H1 (cell line): ENCODE measurements at regions not wholly inside any gene's neighbourhood (a gene's known extent, or its start where the extent isn't known, plus 50 kb on each side); places are given as distances from the start of the nearest gene placed in this dataset.

Experiments
- CTCF ChIA-PET: fragments of 300-600 bp; sonication (Branson Sonifier 250); formaldehyde crosslinking; loops from one replicate; lab custom pipeline; 2021; ENCODE audit not compliant: partially characterized antibody; lab: Charles Lee
- POLR2A ChIA-PET: fragments of 300-600 bp; sonication (Branson Sonifier 250); formaldehyde crosslinking; loops from one replicate; lab custom pipeline; 2021; ENCODE audit warnings: inconsistent platforms; ENCODE audit not compliant: partially characterized antibody; lab: Charles Lee
- DNase-seq, 2 experiments: peaks; one replicate each; pipeline versions ENCODE4 v3.0.0 to v3.0.0-alpha.2; 2010 to 2022; ENCODE audit warnings: low spot score in 2 of 2, low read depth in 1 of 2, mixed read lengths in 1 of 2
- FAIRE-seq: peaks from 2 replicates; lab custom pipeline; 2011; peaks lifted over from hg19 to GRCh38; lab: Jason Lieb, UNC
- H2AFZ ChIP-seq: 2 replicates; pipeline ENCODE4 v1.8.1; 2012; ENCODE audit warnings: low read length, inconsistent platforms
- H2AK5ac ChIP-seq: 2 replicates; pipeline ENCODE4 v1.6.1; 2013; ENCODE audit warnings: low read depth, low read length
- H2BK120ac ChIP-seq: replicated peaks from 2 replicates; pipeline ENCODE3; 2013; ENCODE audit warnings: low read depth, low read length, inconsistent platforms
- H2BK12ac ChIP-seq: 2 replicates; pipeline ENCODE4 v1.6.1; 2013; ENCODE audit warnings: low read depth, low read length
- H2BK15ac ChIP-seq: 2 replicates; pipeline ENCODE4 v1.6.1; 2013; ENCODE audit warnings: low read length
- H2BK20ac ChIP-seq: 2 replicates; pipeline ENCODE4 v1.6.1; 2013; ENCODE audit warnings: low read length
- H2BK5ac ChIP-seq: 2 replicates; pipeline ENCODE4 v1.6.1; 2013; ENCODE audit warnings: low read depth, low read length
- H3K14ac ChIP-seq: 2 replicates; pipeline ENCODE4 v1.6.1; 2013; ENCODE audit warnings: inconsistent platforms; ENCODE audit not compliant: insufficient read length
- H3K18ac ChIP-seq: 2 replicates; pipeline ENCODE4 v1.6.1; 2013; ENCODE audit warnings: low read length; ENCODE audit errors: extremely low read depth
- H3K23ac ChIP-seq: 2 replicates; pipeline ENCODE4 v1.6.1; 2013; ENCODE audit warnings: inconsistent platforms; ENCODE audit not compliant: insufficient read length
- H3K23me2 ChIP-seq: 2 replicates; pipeline ENCODE4 v1.6.1; 2013; ENCODE audit warnings: low read depth, low read length
- H3K27ac ChIP-seq: 2 replicates; pipeline ENCODE4 v1.6.1; 2011; ENCODE audit warnings: low read depth, low read length, inconsistent platforms
- H3K27me3 ChIP-seq, 4 experiments: replicated peaks in 1 of 4; 1 replicate in 1 of 4; 2 replicates in 3 of 4; pipeline versions ENCODE4 v1.6.1 to v1.8.1; 2011 to 2013; ENCODE audit warnings: low read length in 3 of 4, mild to moderate bottlenecking in 3 of 4, inconsistent platforms in 2 of 4, mixed read lengths in 2 of 4, moderate library complexity in 1 of 4; ENCODE audit not compliant: control insufficient read depth in 3 of 4, insufficient read depth in 3 of 4; ENCODE audit errors: extremely low read depth in 1 of 4
- H3K36me3 ChIP-seq, 4 experiments: 2 replicates each; pipeline versions ENCODE4 v1.6.1 to v1.8.1; 2011 to 2013; ENCODE audit warnings: mild to moderate bottlenecking in 4 of 4, low read length in 3 of 4, moderate library complexity in 2 of 4, control low read depth in 1 of 4, inconsistent platforms in 1 of 4; ENCODE audit not compliant: insufficient read depth in 4 of 4, control insufficient read depth in 2 of 4
- H3K4ac ChIP-seq: replicated peaks from 2 replicates; pipeline ENCODE3; 2013; ENCODE audit warnings: low read length, low read depth, mixed read lengths, inconsistent platforms; ENCODE audit not compliant: insufficient read length
- H3K4me1 ChIP-seq, 4 experiments: replicated peaks in 1 of 4; 1 replicate in 1 of 4; 2 replicates in 3 of 4; pipeline versions ENCODE4 v1.6.1 to v1.8.1; 2011 to 2013; ENCODE audit warnings: low read length in 3 of 4, inconsistent platforms in 2 of 4, mixed read lengths in 1 of 4; ENCODE audit not compliant: insufficient read depth in 4 of 4, control insufficient read depth in 3 of 4
- H3K4me2 ChIP-seq, 2 experiments: 2 replicates each; pipeline versions ENCODE4 v1.6.1 to v1.8.1; 2011 to 2013; ENCODE audit warnings: low read depth in 2 of 2, low read length in 2 of 2, control low read depth in 1 of 2, inconsistent platforms in 1 of 2, mild to moderate bottlenecking in 1 of 2; ENCODE audit not compliant: insufficient read depth in 1 of 2
- H3K4me3 ChIP-seq, 4 experiments: fragments of 200-600, 300-600 bp in 1 of 4; sonication (generic), shearing (Covaris generic), sonication (Bioruptor Twin) in 1 of 4; 2 replicates each; pipeline versions ENCODE4 v1.5.1 to v1.8.1; 2011 to 2016; ENCODE audit warnings: low read length in 4 of 4, low read depth in 3 of 4, control low read depth in 2 of 4, inconsistent platforms in 2 of 4, mild to moderate bottlenecking in 2 of 4, mixed read lengths in 1 of 4, moderate library complexity in 1 of 4; ENCODE audit not compliant: insufficient read depth in 2 of 4; ENCODE audit errors: extremely low read depth in 1 of 4
- H3K56ac ChIP-seq: replicated peaks from 2 replicates; pipeline ENCODE3; 2013; ENCODE audit warnings: low read depth, mild to moderate bottlenecking, mixed read lengths, low read length, inconsistent platforms; ENCODE audit not compliant: insufficient read length
- H3K79me1 ChIP-seq: 2 replicates; pipeline ENCODE4 v1.6.1; 2013; ENCODE audit warnings: low read depth, low read length, control low read depth
- H3K79me2 ChIP-seq, 2 experiments: 2 replicates each; pipeline versions ENCODE4 v1.6.1 to v1.8.1; 2012 to 2013; ENCODE audit warnings: low read length in 2 of 2, mild to moderate bottlenecking in 2 of 2, inconsistent platforms in 1 of 2; ENCODE audit not compliant: insufficient read depth in 2 of 2, control insufficient read depth in 1 of 2
- H3K9ac ChIP-seq, 4 experiments: replicated peaks in 1 of 4; 1 replicate in 1 of 4; 2 replicates in 3 of 4; pipeline versions ENCODE4 v1.6.1 to v1.8.1; 2011 to 2013; ENCODE audit warnings: low read depth in 3 of 4, low read length in 3 of 4, control low read depth in 2 of 4, mild to moderate bottlenecking in 2 of 4, moderate library complexity in 2 of 4, inconsistent platforms in 1 of 4; ENCODE audit errors: extremely low read depth in 1 of 4
- H3K9me3 ChIP-seq, 2 experiments: 2 replicates each; pipeline versions ENCODE4 v1.6.1 to v1.8.1; 2012 to 2013; ENCODE audit warnings: mild to moderate bottlenecking in 2 of 2, moderate library complexity in 2 of 2, control low read depth in 1 of 2, inconsistent platforms in 1 of 2, low read depth in 1 of 2, low read length in 1 of 2, mixed read lengths in 1 of 2; ENCODE audit not compliant: insufficient read depth in 2 of 2
- H4K20me1 ChIP-seq, 2 experiments: replicated peaks in 1 of 2; 2 replicates each; pipeline versions ENCODE3 to v1.8.1; 2011 to 2013; ENCODE audit warnings: inconsistent platforms in 2 of 2, low read length in 2 of 2, mild to moderate bottlenecking in 1 of 2; ENCODE audit not compliant: insufficient read depth in 2 of 2, control insufficient read depth in 1 of 2
- H4K5ac ChIP-seq: 2 replicates; pipeline ENCODE4 v1.6.1; 2013; ENCODE audit warnings: low read length, low read depth, mixed read lengths, inconsistent platforms; ENCODE audit not compliant: insufficient read length
- H4K8ac ChIP-seq: 2 replicates; pipeline ENCODE4 v1.8.0; 2013; ENCODE audit warnings: mild to moderate bottlenecking, moderate library complexity, low read length, inconsistent platforms; ENCODE audit not compliant: insufficient read depth; ENCODE audit errors: extremely low read depth
- H4K91ac ChIP-seq: replicated peaks from 2 replicates; pipeline ENCODE3; 2013; ENCODE audit warnings: low read length, mixed read lengths, inconsistent platforms; ENCODE audit not compliant: insufficient read length
- CBX5 ChIP-seq: fragments of 300-800, 300-1000 bp; sonication (generic); IDR thresholded peaks from 2 replicates; pipeline ENCODE4 v1.7.1; 2016; ENCODE audit warnings: antibody characterized with exemption, low read length, low read depth
- EP300 ChIP-seq, 2 experiments: IDR thresholded peaks; 1 replicate in 1 of 2; 2 replicates in 1 of 2; pipeline ENCODE4 v1.6.1; 2011 to 2012; ENCODE audit warnings: low read depth in 2 of 2, low read length in 2 of 2, mild to moderate bottlenecking in 2 of 2, borderline replicate concordance in 1 of 2, inconsistent platforms in 1 of 2, moderate library complexity in 1 of 2
- FOSL1 ChIP-seq: IDR thresholded peaks from 2 replicates; pipeline ENCODE4 v1.6.1; 2011; ENCODE audit warnings: mild to moderate bottlenecking, low read depth, low read length, moderate library complexity; ENCODE audit not compliant: insufficient read depth
- GABPA ChIP-seq: IDR thresholded peaks from 2 replicates; pipeline ENCODE4 v1.6.1; 2011; ENCODE audit warnings: mild to moderate bottlenecking, low read length, moderate library complexity, borderline replicate concordance; ENCODE audit not compliant: insufficient read depth
- HDAC2 ChIP-seq, 2 experiments: fragments of 300-600 bp in 1 of 2; sonication (generic) in 1 of 2; IDR thresholded peaks; 2 replicates each; pipeline ENCODE4 v1.6.1; 2011 to 2012; ENCODE audit warnings: low read depth in 2 of 2, low read length in 2 of 2, mild to moderate bottlenecking in 2 of 2, moderate library complexity in 2 of 2, borderline replicate concordance in 1 of 2, inconsistent platforms in 1 of 2
- SIRT6 ChIP-seq: IDR thresholded peaks from one replicate; pipeline ENCODE4 v1.7.1; 2012; ENCODE audit warnings: low read length, inconsistent platforms
- SUZ12 ChIP-seq: fragments of 200-600 bp; sonication (generic); IDR thresholded peaks from 2 replicates; pipeline ENCODE4 v1.6.1; 2012; ENCODE audit warnings: mild to moderate bottlenecking, inconsistent platforms, low read length, moderate library complexity, mixed read lengths
- TAF7 ChIP-seq: optimal IDR thresholded peaks from 2 replicates; pipeline ENCODE3; 2011; ENCODE audit warnings: low read depth, mild to moderate bottlenecking, inconsistent platforms, low read length, moderate library complexity, borderline replicate concordance
- WGBS, 2 experiments: shearing (Covaris generic) in 1 of 2; methylation state at CpG; one replicate each; pipeline versions ENCODE4 v1.1.6 to v1.1.7; 2013 to 2015; ENCODE audit warnings: low lambda C conversion rate in 2 of 2, mixed read lengths in 2 of 2, inconsistent platforms in 1 of 2, low coverage in 1 of 2, missing lambda C conversion rate in 1 of 2; ENCODE audit not compliant: insufficient replicate concordance in 2 of 2, insufficient coverage in 1 of 2, insufficient read length in 1 of 2; ENCODE audit errors: extremely low coverage in 1 of 2, missing lambda C conversion rate in 1 of 2; 5-methylcytosine and 5-hydroxymethylcytosine counted together
- TF ChIP-seq, protein P1 (sequence below), 3 experiments: IDR thresholded peaks; 1 replicate in 2 of 3; 2 replicates in 1 of 3; pipeline versions ENCODE4 v1.5.1 to v1.6.1; 2011; ENCODE audit warnings: low read length in 3 of 3, mild to moderate bottlenecking in 3 of 3, inconsistent platforms in 2 of 3, low read depth in 1 of 3, moderate library complexity in 1 of 3; ENCODE audit not compliant: insufficient read depth in 1 of 3; ENCODE audit errors: control extremely low read depth in 1 of 3

DNA sequence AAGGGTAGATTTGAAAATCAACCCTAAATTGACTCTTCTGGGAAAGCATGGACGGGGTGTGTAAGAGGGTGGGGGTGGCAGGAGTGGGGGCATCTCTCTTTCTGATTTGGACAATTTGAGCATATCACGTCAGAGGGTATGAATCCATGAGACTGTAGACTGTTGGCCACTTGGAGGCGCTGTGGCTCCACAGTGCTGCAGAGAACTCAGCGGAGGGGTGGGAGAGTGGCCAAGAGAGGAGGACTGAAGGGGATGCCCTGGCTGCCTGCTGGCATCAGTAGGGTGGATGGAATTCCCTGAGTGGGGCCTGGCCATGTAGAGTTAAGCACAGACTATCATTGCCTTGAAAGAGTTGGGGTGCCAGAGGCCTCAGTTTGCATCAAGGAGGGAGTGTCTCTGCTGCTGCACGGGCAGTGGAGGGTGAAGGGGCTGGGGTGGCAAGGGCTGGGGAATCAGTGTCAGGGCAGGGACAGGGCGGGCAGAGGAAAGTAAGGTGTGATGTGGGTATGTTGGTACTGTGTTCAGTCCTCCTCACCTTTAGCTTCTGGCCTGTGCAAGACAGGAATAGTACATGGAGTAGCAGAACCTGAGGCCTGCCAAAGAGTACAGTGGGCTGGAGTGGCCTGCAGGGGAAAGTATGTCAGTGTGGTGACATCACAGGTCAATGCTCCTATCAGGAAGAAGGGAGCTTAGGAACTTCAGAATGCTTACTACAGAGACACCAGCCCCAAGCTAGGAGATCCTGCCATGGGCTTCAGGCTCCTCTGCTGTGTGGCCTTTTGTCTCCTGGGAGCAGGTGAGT, 133.5 kb upstream of the PRSS58 start:
- H3K23me2 ChIP-seq, result no peaks in the 10 kb centered on the region
- H3K4me2 ChIP-seq, result no peak overlapping the region
- no peak overlapping the region for H3K4me3 ChIP-seq
- peak overlapping the region; percentile 45; the same call in 1 of the 2 replicates for H2AFZ ChIP-seq
- no peak overlapping the region for H3K56ac ChIP-seq
- no peak overlapping the region for H3K23ac ChIP-seq
- H2BK20ac ChIP-seq, result 0 out of 2 replicates have a peak overlapping the region, but pooled peaks have one; percentile 13
- no peak overlapping the region for H3K27ac ChIP-seq
- no peak overlapping the region for H2BK5ac ChIP-seq
- H3K4me1 ChIP-seq, result no peaks in the 10 kb centered on the region; a peak in 1 of 7 replicates
- FAIRE-seq, result peak; percentile 57
- H2BK15ac ChIP-seq, result no peak overlapping the region
- H4K8ac ChIP-seq, result peak overlapping the region; percentile 52; the same call in 1 of the 2 replicates
- ChIA-PET CTCF (interaction anchor here (0.7 to 12.3 kb wide), 46 partner anchors 8 to 824 kb away, joined by 3 to 337 read pairs (median 4); no protein-coding TSS in a partner anchor), POLR2A (no interaction called here)
- WGBS, 2 experiments, result 42% methylated on average over 6 of the region's 6 CpGs; no CpG with 5 or more reads in 1 of the 2 experiments
- no peak overlapping the region for H3K14ac ChIP-seq
- no peaks in the 10 kb centered on the region for H3K79me2 ChIP-seq
- peak; percentile 38 to 88 for DNase-seq
- no peak overlapping the region for H3K18ac ChIP-seq
- no peaks in the 10 kb centered on the region for H3K9me3 ChIP-seq
- no peaks in the 10 kb centered on the region for H4K20me1 ChIP-seq
- no peak overlapping the region for H4K91ac ChIP-seq
- no peaks in the 10 kb centered on the region for H3K79me1 ChIP-seq
- no peak overlapping the region for H2BK12ac ChIP-seq
- H3K4ac ChIP-seq, result no peak overlapping the region
- no peaks in the 10 kb centered on the region for H3K36me3 ChIP-seq
- no peak overlapping the region for H2BK120ac ChIP-seq
- H4K5ac ChIP-seq, result no peak overlapping the region
- H3K27me3 ChIP-seq, result no peaks in the 10 kb centered on the region
- no peak overlapping the region for H3K9ac ChIP-seq
- H2AK5ac ChIP-seq, result no peak overlapping the region
- TF ChIP-seq EP300 (IDR thresholded peaks at IDR 0.05; ENCODE audit: borderline replicate concordance in 1 of 2, low read depth in 2 of 2, low read length in 2 of 2) (no peak), GABPA (no peak), SIRT6 (no peak), SUZ12 (no peak), FOSL1 (no peak), CBX5 (no peak), TAF7 (peak; percentile 75), HDAC2 (IDR thresholded peaks at IDR 0.05; ENCODE audit: borderline replicate concordance in 1 of 2, low read depth in 2 of 2, low read length in 2 of 2) (no peak)
- TF ChIP-seq, protein P1, sequence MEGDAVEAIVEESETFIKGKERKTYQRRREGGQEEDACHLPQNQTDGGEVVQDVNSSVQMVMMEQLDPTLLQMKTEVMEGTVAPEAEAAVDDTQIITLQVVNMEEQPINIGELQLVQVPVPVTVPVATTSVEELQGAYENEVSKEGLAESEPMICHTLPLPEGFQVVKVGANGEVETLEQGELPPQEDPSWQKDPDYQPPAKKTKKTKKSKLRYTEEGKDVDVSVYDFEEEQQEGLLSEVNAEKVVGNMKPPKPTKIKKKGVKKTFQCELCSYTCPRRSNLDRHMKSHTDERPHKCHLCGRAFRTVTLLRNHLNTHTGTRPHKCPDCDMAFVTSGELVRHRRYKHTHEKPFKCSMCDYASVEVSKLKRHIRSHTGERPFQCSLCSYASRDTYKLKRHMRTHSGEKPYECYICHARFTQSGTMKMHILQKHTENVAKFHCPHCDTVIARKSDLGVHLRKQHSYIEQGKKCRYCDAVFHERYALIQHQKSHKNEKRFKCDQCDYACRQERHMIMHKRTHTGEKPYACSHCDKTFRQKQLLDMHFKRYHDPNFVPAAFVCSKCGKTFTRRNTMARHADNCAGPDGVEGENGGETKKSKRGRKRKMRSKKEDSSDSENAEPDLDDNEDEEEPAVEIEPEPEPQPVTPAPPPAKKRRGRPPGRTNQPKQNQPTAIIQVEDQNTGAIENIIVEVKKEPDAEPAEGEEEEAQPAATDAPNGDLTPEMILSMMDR (IDR thresholded peaks at IDR 0.05; ENCODE audit: control extremely low read depth in 1 of 3, insufficient read depth in 1 of 3, low read depth in 1 of 3, low read length in 3 of 3), result peak; percentile 90 to 93 (median 90)
